ENCODE measurements at regions not wholly inside any gene's neighbourhood (a gene's known extent, or its start where the extent isn't known, plus 50 kb on each side); places are given as distances from the start of the nearest gene placed in this dataset.

DNA sequence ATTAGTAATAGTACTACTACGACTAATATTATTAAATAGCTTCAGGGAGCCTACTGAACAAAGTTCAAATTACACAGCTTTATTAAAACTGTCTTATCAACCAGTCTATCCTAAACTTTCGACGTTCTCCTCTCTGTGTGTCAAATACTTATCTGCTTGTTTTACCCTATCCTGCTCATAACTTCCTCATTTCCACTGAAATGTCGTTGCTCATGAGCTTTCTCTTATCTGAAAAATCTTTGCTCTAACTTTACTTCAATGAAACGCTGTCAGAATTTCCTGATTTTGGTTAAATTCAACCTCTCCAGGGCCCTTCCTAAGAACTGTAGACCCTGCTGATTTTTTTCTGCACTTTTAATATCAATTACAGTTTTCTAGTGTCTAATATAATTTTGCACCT, 1431.0 kb upstream of the WWC1 start:
- DNase-seq = no peak
- 74 to 75% methylated on average over 5 of the region's 5 CpGs for WGBS, 2 donors
- H3K27ac ChIP-seq = no peak overlapping the region
- no peaks in the 10 kb centered on the region for H3K9me3 ChIP-seq
- intact Hi-C loops (cut with DNase I) = no loop called here
- no peak for TF ChIP-seq POLR2A (IDR thresholded peaks at IDR 0.05)
- TF ChIP-seq, protein P1, sequence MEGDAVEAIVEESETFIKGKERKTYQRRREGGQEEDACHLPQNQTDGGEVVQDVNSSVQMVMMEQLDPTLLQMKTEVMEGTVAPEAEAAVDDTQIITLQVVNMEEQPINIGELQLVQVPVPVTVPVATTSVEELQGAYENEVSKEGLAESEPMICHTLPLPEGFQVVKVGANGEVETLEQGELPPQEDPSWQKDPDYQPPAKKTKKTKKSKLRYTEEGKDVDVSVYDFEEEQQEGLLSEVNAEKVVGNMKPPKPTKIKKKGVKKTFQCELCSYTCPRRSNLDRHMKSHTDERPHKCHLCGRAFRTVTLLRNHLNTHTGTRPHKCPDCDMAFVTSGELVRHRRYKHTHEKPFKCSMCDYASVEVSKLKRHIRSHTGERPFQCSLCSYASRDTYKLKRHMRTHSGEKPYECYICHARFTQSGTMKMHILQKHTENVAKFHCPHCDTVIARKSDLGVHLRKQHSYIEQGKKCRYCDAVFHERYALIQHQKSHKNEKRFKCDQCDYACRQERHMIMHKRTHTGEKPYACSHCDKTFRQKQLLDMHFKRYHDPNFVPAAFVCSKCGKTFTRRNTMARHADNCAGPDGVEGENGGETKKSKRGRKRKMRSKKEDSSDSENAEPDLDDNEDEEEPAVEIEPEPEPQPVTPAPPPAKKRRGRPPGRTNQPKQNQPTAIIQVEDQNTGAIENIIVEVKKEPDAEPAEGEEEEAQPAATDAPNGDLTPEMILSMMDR (IDR thresholded peaks at IDR 0.05) = no peak
- no peaks in the 10 kb centered on the region for H3K4me1 ChIP-seq
- H3K36me3 ChIP-seq = no peaks in the 10 kb centered on the region
- no peak overlapping the region for H3K4me3 ChIP-seq (replicated peaks in 1 of 3)
- H3K27me3 ChIP-seq = no peaks in the 10 kb centered on the region

DNA sequence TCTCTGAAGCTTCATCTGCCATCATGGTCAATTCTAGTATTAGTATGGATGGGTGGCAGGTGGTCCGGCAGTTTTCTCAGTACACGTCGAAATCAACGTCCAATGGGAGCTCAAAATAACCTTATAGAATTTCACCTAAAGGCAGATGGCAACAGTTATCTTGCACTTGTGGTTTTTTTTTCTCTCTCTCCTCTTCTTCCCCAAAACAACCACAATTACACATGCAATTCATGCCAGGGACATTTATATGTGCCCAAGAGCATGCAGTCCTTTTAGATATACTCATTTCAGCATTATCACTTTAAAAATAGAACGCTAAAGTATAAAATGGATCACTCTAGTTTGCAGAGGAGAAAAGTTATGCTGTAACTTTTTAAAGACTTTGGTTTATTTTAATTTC, 1428.9 kb upstream of the WWC1 start:
- WGBS, 2 donors = 83 to 93% methylated on average over 5 of the region's 5 CpGs
- no peak overlapping the region for H3K27ac ChIP-seq
- no peak overlapping the region for H3K4me3 ChIP-seq (replicated peaks in 1 of 3)
- H3K27me3 ChIP-seq = no peaks in the 10 kb centered on the region
- TF ChIP-seq, protein P1 (IDR thresholded peaks at IDR 0.05) = no peak
- no peak for TF ChIP-seq POLR2A (IDR thresholded peaks at IDR 0.05)
- DNase-seq = no peak
- H3K4me1 ChIP-seq = no peaks in the 10 kb centered on the region
- intact Hi-C loops (cut with DNase I) = no loop called here
- no peaks in the 10 kb centered on the region for H3K36me3 ChIP-seq
- H3K9me3 ChIP-seq = no peaks in the 10 kb centered on the region

DNA sequence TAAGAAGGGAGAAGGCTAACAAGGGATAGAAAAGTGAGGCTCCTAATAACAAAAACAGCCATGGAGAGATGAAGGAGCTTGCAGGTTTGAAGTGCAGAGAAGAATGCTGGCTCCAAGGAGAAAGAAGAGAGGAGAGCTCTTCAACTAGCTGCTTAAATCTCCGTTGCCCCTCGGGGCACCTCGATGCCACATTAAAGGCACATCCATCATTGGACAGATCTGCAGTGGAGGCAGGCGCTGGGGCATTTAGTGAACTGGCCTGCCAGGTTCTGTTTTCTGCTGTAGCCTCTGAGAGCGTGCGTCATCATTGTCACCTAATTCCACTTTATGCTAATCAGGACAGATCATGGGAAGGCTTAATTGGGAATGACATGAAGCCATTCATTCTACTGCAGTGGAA, 1426.2 kb upstream of the WWC1 start:
- intact Hi-C loops (cut with DNase I) = no loop called here
- Histone ChIP-seq H3K4me3 (replicated peaks in 1 of 3) (no peak overlapping the region), H3K9me3 (no peaks in the 10 kb centered on the region), H3K4me1 (no peaks in the 10 kb centered on the region), H3K36me3 (no peaks in the 10 kb centered on the region), H3K27ac (no peak overlapping the region), H3K27me3 (no peaks in the 10 kb centered on the region)
- WGBS, 2 donors = 46 to 55% methylated on average over 6 of the region's 6 CpGs
- no peak for DNase-seq
- TF ChIP-seq, protein P1 (IDR thresholded peaks at IDR 0.05) = no peak
- no peak for TF ChIP-seq POLR2A (IDR thresholded peaks at IDR 0.05)

DNA sequence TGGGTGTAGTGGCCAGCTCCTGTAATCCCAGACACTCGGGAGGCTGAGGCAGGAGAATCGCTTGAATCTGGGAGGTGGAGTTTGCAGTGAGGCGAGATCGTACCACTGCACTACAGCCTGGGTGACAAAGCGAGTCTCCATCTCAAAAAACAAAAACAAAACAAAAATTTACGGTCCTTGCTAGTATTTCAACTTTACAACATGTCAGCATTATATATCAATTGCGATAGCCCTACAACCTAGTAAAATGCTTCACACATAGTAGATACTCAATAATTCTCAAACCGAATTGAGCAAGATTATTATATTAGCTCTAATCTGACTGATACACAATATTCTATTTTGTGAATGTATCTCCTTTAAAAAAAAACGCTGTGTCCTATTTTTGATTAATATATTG, 1411.0 kb upstream of the WWC1 start:
- Histone ChIP-seq H3K9me3 (no peaks in the 10 kb centered on the region), H3K27ac (no peak overlapping the region), H3K4me3 (replicated peaks in 1 of 3) (no peak overlapping the region), H3K4me1 (no peaks in the 10 kb centered on the region), H3K36me3 (no peaks in the 10 kb centered on the region), H3K27me3 (no peaks in the 10 kb centered on the region)
- no peak for TF ChIP-seq POLR2A (IDR thresholded peaks at IDR 0.05)
- TF ChIP-seq, protein P1 (IDR thresholded peaks at IDR 0.05) = no peak
- 82 to 93% methylated on average over 9 of the region's 9 CpGs for WGBS, 2 donors
- intact Hi-C loops (cut with DNase I) = no loop called here
- no peak for DNase-seq

DNA sequence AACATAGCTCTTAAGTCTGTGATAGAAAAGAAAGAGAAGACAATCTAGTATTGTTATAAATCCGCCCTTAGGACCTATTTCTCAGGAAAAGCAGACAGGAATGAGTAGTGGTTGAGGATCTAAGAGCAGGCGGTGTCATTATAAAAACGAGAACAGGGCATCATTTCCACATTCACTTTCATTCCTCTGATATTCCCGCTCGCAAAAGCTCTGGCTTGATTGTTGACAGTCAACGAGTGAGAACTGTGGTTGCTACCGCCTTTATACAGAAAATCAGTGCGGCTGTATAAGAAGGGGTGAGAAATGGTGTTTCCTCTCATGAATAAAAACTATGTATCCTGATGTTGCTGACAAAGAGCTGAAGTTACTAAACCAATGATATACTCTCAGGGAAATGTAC, 1409.6 kb upstream of the WWC1 start:
- 65 to 78% methylated on average over 8 of the region's 8 CpGs for WGBS, 2 donors
- intact Hi-C loops (cut with DNase I) = no loop called here
- Histone ChIP-seq H3K27me3 (no peaks in the 10 kb centered on the region), H3K27ac (no peak overlapping the region), H3K4me3 (replicated peaks in 1 of 3) (no peak overlapping the region), H3K9me3 (no peaks in the 10 kb centered on the region), H3K4me1 (no peaks in the 10 kb centered on the region), H3K36me3 (no peaks in the 10 kb centered on the region)
- TF ChIP-seq, protein P1 (IDR thresholded peaks at IDR 0.05) = no peak
- no peak for TF ChIP-seq POLR2A (IDR thresholded peaks at IDR 0.05)
- no peak for DNase-seq

Data from thyroid gland (tissue), 4 donors.